ENCODE measurements at regions not wholly inside any gene's neighbourhood (a gene's known extent, or its start where the extent isn't known, plus 50 kb on each side); places are given as distances from the start of the nearest gene placed in this dataset.

GRCh38 chr6:10303608-10304506 lies 111.0 kb downstream of the TFAP2A start:
- intact Hi-C loops (cut with micrococcal nuclease), result no loop called here
- no peaks in the 10 kb centered on the region for H3K36me3 Mint-ChIP-seq
- no peak overlapping the region for H3K4me3 Mint-ChIP-seq
- H3K27me3 Mint-ChIP-seq (ENCODE audit: low read depth in 3 of 3), result peaks cover 0 to 7% (median 4%) of the 10 kb centered on the region in 3 donors
- Histone ChIP-seq H3K36me3 (replicated peaks in 1 of 2; ENCODE audit: control insufficient read depth in 1 of 2, insufficient read depth in 2 of 2, low read length in 2 of 2) (no peaks in the 10 kb centered on the region), H3K9me3 (replicated peaks in 1 of 2; ENCODE audit: control insufficient read depth in 1 of 2, insufficient read depth in 1 of 2, low read length in 2 of 2) (no peaks in the 10 kb centered on the region), H3K4me1 (ENCODE audit: control insufficient read depth in 1 of 2, insufficient read depth in 2 of 2, low read length in 2 of 2) (no peaks in the 10 kb centered on the region), H3K9ac (ENCODE audit: insufficient read depth, low read length, poor library complexity, severe bottlenecking) (no peak overlapping the region), H2AFZ (ENCODE audit: insufficient read depth, low read depth, low read length, poor library complexity, severe bottlenecking) (no peak overlapping the region), H3K4me2 (replicated peaks; ENCODE audit: extremely low read depth, low read length, poor library complexity, severe bottlenecking) (no peak overlapping the region), H3K27me3 (ENCODE audit: control insufficient read depth in 2 of 2, insufficient read depth in 2 of 2, low read length in 2 of 2) (no peaks in the 10 kb centered on the region), H4K20me1 (ENCODE audit: insufficient read depth, low read length) (no peaks in the 10 kb centered on the region), H3K4me3 (replicated peaks in 1 of 3; ENCODE audit: low read depth in 2 of 3, low read length in 3 of 3) (no peak overlapping the region), H3K27ac (ENCODE audit: low read depth in 1 of 2, low read length in 2 of 2) (no peak overlapping the region), H3K79me2 (ENCODE audit: insufficient read depth, low read length) (no peaks in the 10 kb centered on the region)
- no peak for DNase-seq
- peaks cover 0 to 5% (median 2%) of the 10 kb centered on the region in 7 donors for H3K9me3 Mint-ChIP-seq
- no peak overlapping the region for H3K27ac Mint-ChIP-seq
- TF ChIP-seq CTCF (IDR thresholded peaks at IDR 0.05), result no peak
- no peaks in the 10 kb centered on the region for H3K4me1 Mint-ChIP-seq
- 94% methylated on average over 2 of the region's 7 CpGs for WGBS (ENCODE audit: insufficient coverage)

GRCh38 chr6:10302566-10303235 lies 112.2 kb downstream of the TFAP2A start:
- H3K4me2 ChIP-seq (replicated peaks; ENCODE audit: extremely low read depth, low read length, poor library complexity, severe bottlenecking), result no peak overlapping the region
- Mint-ChIP-seq H3K4me1 (no peaks in the 10 kb centered on the region), H3K27ac (no peak overlapping the region), H3K9me3 (peaks cover 0 to 10% (median 5%) of the 10 kb centered on the region in 7 donors), H3K27me3 (ENCODE audit: low read depth in 3 of 3) (peaks cover 1 to 7% (median 4%) of the 10 kb centered on the region in 3 donors), H3K4me3 (no peak overlapping the region), H3K36me3 (no peaks in the 10 kb centered on the region)
- H3K4me1 ChIP-seq (ENCODE audit: control insufficient read depth in 1 of 2, insufficient read depth in 2 of 2, low read length in 2 of 2), result no peaks in the 10 kb centered on the region
- peaks cover 0 to 3% of the 10 kb centered on the region in 2 donors for H3K9me3 ChIP-seq (replicated peaks in 1 of 2; ENCODE audit: control insufficient read depth in 1 of 2, insufficient read depth in 1 of 2, low read length in 2 of 2)
- no peak overlapping the region for H3K4me3 ChIP-seq (replicated peaks in 1 of 3; ENCODE audit: low read depth in 2 of 3, low read length in 3 of 3)
- WGBS (ENCODE audit: insufficient coverage), result no CpG with 5 or more reads among the region's 6 CpGs
- no peaks in the 10 kb centered on the region for H3K36me3 ChIP-seq (replicated peaks in 1 of 2; ENCODE audit: control insufficient read depth in 1 of 2, insufficient read depth in 2 of 2, low read length in 2 of 2)
- no peak overlapping the region for H2AFZ ChIP-seq (ENCODE audit: insufficient read depth, low read depth, low read length, poor library complexity, severe bottlenecking)
- no peaks in the 10 kb centered on the region for H4K20me1 ChIP-seq (ENCODE audit: insufficient read depth, low read length)
- H3K79me2 ChIP-seq (ENCODE audit: insufficient read depth, low read length), result no peaks in the 10 kb centered on the region
- no peak for TF ChIP-seq CTCF (IDR thresholded peaks at IDR 0.05)
- no peak for DNase-seq
- H3K27ac ChIP-seq (ENCODE audit: low read depth in 1 of 2, low read length in 2 of 2), result no peak overlapping the region
- H3K27me3 ChIP-seq (ENCODE audit: control insufficient read depth in 2 of 2, insufficient read depth in 2 of 2, low read length in 2 of 2), result no peaks in the 10 kb centered on the region
- intact Hi-C loops (cut with micrococcal nuclease), result no loop called here
- no peak overlapping the region for H3K9ac ChIP-seq (ENCODE audit: insufficient read depth, low read length, poor library complexity, severe bottlenecking)
